Skeletal muscle tissue (tissue), 3 donors: ENCODE measurements at regions not wholly inside any gene's neighbourhood (a gene's known extent, or its start where the extent isn't known, plus 50 kb on each side); places are given as distances from the start of the nearest gene placed in this dataset.

Source experiments
- H3K27ac ChIP-seq: one replicate; pipeline ENCODE4 v1.7.0; 2013; ENCODE audit warnings: mild to moderate bottlenecking, low read depth, low read length, inconsistent platforms
- H3K27me3 ChIP-seq, 3 donors: one replicate each; pipeline ENCODE4 v1.7.0; 2013; ENCODE audit warnings: low read length in 3 of 3; ENCODE audit not compliant: control insufficient read depth in 3 of 3, insufficient read depth in 3 of 3
- H3K36me3 ChIP-seq, 3 donors: one replicate each; pipeline ENCODE4 v1.7.0; 2013; ENCODE audit warnings: low read length in 3 of 3; ENCODE audit not compliant: control insufficient read depth in 3 of 3, insufficient read depth in 3 of 3
- H3K4me1 ChIP-seq, 3 donors: one replicate each; pipeline ENCODE4 v1.7.0; 2013; ENCODE audit warnings: low read length in 3 of 3, mild to moderate bottlenecking in 3 of 3; ENCODE audit not compliant: control insufficient read depth in 3 of 3, insufficient read depth in 3 of 3
- H3K4me3 ChIP-seq, 3 donors: one replicate each; pipeline ENCODE4 v1.7.0; 2013; ENCODE audit warnings: low read length in 3 of 3
- H3K9ac ChIP-seq, 3 donors: one replicate each; pipeline ENCODE4 v1.7.0; 2013; ENCODE audit warnings: low read length in 3 of 3, mild to moderate bottlenecking in 3 of 3, moderate library complexity in 2 of 3, low read depth in 1 of 3
- H3K9me3 ChIP-seq, 3 donors: one replicate each; pipeline ENCODE4 v1.7.0; 2013; ENCODE audit warnings: low read length in 3 of 3; ENCODE audit not compliant: control insufficient read depth in 3 of 3
- donor health status: Osteomylitis.

- Histone ChIP-seq H3K27ac (no peak overlapping the region), H3K4me1 (no peaks in the 10 kb centered on the region), H3K9me3 (no peaks in the 10 kb centered on the region), H3K9ac (no peak overlapping the region), H3K36me3 (no peaks in the 10 kb centered on the region), H3K27me3 (no peaks in the 10 kb centered on the region), H3K4me3 (no peak overlapping the region)
Observed at GRCh38 chr2:211077216-211077767, 520.9 kb downstream of the CPS1 start.

GRCh38 chr2:211084352-211084751, 528.0 kb downstream of the CPS1 start:
- Histone ChIP-seq H3K4me3 (no peak overlapping the region), H3K4me1 (no peaks in the 10 kb centered on the region)

GRCh38 chr2:211085056-211085680, 528.8 kb downstream of the CPS1 start:
- H3K9ac ChIP-seq, result no peak overlapping the region
- no peaks in the 10 kb centered on the region for H3K9me3 ChIP-seq
- H3K27ac ChIP-seq, result no peak overlapping the region
- H3K4me1 ChIP-seq, result no peaks in the 10 kb centered on the region
- no peaks in the 10 kb centered on the region for H3K36me3 ChIP-seq
- no peaks in the 10 kb centered on the region for H3K27me3 ChIP-seq
- no peak overlapping the region for H3K4me3 ChIP-seq

More at GRCh38 chr2:211084352-211084751, 528.0 kb downstream of the CPS1 start:
- Histone ChIP-seq H3K27ac (no peak overlapping the region), H3K9me3 (no peaks in the 10 kb centered on the region), H3K36me3 (no peaks in the 10 kb centered on the region), H3K27me3 (no peaks in the 10 kb centered on the region), H3K9ac (no peak overlapping the region)

- Histone ChIP-seq H3K36me3 (no peaks in the 10 kb centered on the region), H3K4me1 (no peaks in the 10 kb centered on the region), H3K9ac (no peak overlapping the region), H3K27me3 (no peaks in the 10 kb centered on the region), H3K27ac (no peak overlapping the region), H3K4me3 (no peak overlapping the region), H3K9me3 (no peaks in the 10 kb centered on the region)
Observed at GRCh38 chr2:211086049-211086448, 529.6 kb downstream of the CPS1 start.

- Histone ChIP-seq H3K4me3 (no peak overlapping the region), H3K27ac (no peak overlapping the region), H3K9ac (no peak overlapping the region), H3K9me3 (no peaks in the 10 kb centered on the region), H3K27me3 (no peaks in the 10 kb centered on the region), H3K4me1 (no peaks in the 10 kb centered on the region), H3K36me3 (no peaks in the 10 kb centered on the region)
Observed at GRCh38 chr2:211089127-211089526, 532.7 kb downstream of the CPS1 start.

GRCh38 chr2:211093743-211094303, 537.4 kb downstream of the CPS1 start:
- no peaks in the 10 kb centered on the region for H3K27me3 ChIP-seq

GRCh38 chr2:211103989-211104388, 547.6 kb downstream of the CPS1 start:
- Histone ChIP-seq H3K9me3 (peaks cover 0 to 7% (median 0%) of the 10 kb centered on the region in 3 donors), H3K36me3 (no peaks in the 10 kb centered on the region), H3K4me1 (no peaks in the 10 kb centered on the region), H3K9ac (no peak overlapping the region), H3K27ac (no peak overlapping the region), H3K27me3 (peaks cover 0 to 2% (median 2%) of the 10 kb centered on the region in 3 donors), H3K4me3 (no peak overlapping the region)

More at GRCh38 chr2:211093743-211094303, 537.4 kb downstream of the CPS1 start:
- H3K36me3 ChIP-seq, result no peaks in the 10 kb centered on the region
- H3K9ac ChIP-seq, result no peak overlapping the region
- no peak overlapping the region for H3K27ac ChIP-seq
- no peaks in the 10 kb centered on the region for H3K9me3 ChIP-seq
- no peaks in the 10 kb centered on the region for H3K4me1 ChIP-seq
- no peak overlapping the region for H3K4me3 ChIP-seq

GRCh38 chr2:211113334-211114175, 557.2 kb downstream of the CPS1 start:
- H3K9me3 ChIP-seq, result no peaks in the 10 kb centered on the region
- no peaks in the 10 kb centered on the region for H3K27me3 ChIP-seq
- no peaks in the 10 kb centered on the region for H3K36me3 ChIP-seq
- no peaks in the 10 kb centered on the region for H3K4me1 ChIP-seq
- no peak overlapping the region for H3K4me3 ChIP-seq
- no peak overlapping the region for H3K27ac ChIP-seq
- no peak overlapping the region for H3K9ac ChIP-seq

- Histone ChIP-seq H3K4me1 (no peaks in the 10 kb centered on the region), H3K9ac (no peak overlapping the region), H3K4me3 (no peak overlapping the region), H3K27me3 (no peaks in the 10 kb centered on the region), H3K36me3 (no peaks in the 10 kb centered on the region), H3K27ac (no peak overlapping the region), H3K9me3 (no peaks in the 10 kb centered on the region)
Observed at GRCh38 chr2:211114826-211115455, 558.5 kb downstream of the CPS1 start.
